ENCODE measurements at regions not wholly inside any gene's neighbourhood (a gene's known extent, or its start where the extent isn't known, plus 50 kb on each side); places are given as distances from the start of the nearest gene placed in this dataset.

DNA sequence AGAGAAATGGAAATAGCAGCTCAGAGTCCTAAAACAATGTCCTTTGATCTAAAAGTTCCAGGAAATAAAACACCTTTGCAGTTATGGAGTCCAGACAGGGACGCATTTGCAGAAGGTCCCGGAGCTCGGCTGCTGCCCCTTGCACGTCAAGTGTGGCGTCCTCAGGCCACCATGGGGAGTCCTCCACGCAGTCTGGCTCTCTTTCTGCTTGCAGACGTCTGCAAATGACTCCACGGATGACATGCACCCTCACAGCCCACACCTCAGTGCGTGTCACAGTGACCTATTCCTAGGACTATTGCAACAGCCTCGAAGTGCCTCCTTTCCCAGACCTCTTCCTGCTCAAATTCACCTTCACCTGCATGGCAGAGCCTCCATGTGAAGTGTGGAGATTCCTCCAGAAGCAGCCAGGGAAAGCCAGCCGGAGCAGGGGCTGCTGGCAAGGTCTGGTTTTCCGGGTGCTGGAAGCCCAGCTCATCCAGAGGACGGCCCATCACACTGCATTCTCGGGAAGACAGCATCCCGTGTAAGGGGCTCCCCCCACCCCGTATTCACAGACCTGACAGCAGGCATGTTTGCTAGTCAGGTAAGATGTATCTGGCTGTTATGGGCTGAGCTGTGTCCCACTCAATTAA lies 137.7 kb downstream of the ASB1 start:
- TF ChIP-seq, protein P1, sequence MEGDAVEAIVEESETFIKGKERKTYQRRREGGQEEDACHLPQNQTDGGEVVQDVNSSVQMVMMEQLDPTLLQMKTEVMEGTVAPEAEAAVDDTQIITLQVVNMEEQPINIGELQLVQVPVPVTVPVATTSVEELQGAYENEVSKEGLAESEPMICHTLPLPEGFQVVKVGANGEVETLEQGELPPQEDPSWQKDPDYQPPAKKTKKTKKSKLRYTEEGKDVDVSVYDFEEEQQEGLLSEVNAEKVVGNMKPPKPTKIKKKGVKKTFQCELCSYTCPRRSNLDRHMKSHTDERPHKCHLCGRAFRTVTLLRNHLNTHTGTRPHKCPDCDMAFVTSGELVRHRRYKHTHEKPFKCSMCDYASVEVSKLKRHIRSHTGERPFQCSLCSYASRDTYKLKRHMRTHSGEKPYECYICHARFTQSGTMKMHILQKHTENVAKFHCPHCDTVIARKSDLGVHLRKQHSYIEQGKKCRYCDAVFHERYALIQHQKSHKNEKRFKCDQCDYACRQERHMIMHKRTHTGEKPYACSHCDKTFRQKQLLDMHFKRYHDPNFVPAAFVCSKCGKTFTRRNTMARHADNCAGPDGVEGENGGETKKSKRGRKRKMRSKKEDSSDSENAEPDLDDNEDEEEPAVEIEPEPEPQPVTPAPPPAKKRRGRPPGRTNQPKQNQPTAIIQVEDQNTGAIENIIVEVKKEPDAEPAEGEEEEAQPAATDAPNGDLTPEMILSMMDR (IDR thresholded peaks at IDR 0.05): no peak
- TF ChIP-seq EZH2 (IDR thresholded peaks at IDR 0.05; ENCODE audit: borderline replicate concordance, insufficient read depth, low read depth, low read length, poor library complexity, severe bottlenecking): no peak

All from B cell (primary cell).